H1 (cell line): ENCODE measurements at regions not wholly inside any gene's neighbourhood (a gene's known extent, or its start where the extent isn't known, plus 50 kb on each side); places are given as distances from the start of the nearest gene placed in this dataset.

Experiments
- CTCF ChIA-PET: fragments of 300-600 bp; sonication (Branson Sonifier 250); formaldehyde crosslinking; loops from one replicate; lab custom pipeline; 2021; ENCODE audit not compliant: partially characterized antibody; lab: Charles Lee
- POLR2A ChIA-PET: fragments of 300-600 bp; sonication (Branson Sonifier 250); formaldehyde crosslinking; loops from one replicate; lab custom pipeline; 2021; ENCODE audit warnings: inconsistent platforms; ENCODE audit not compliant: partially characterized antibody; lab: Charles Lee
- DNase-seq, 2 experiments: peaks; one replicate each; pipeline versions ENCODE4 v3.0.0 to v3.0.0-alpha.2; 2010 to 2022; ENCODE audit warnings: low spot score in 2 of 2, low read depth in 1 of 2, mixed read lengths in 1 of 2
- FAIRE-seq: peaks from 2 replicates; lab custom pipeline; 2011; peaks lifted over from hg19 to GRCh38; lab: Jason Lieb, UNC
- H2AFZ ChIP-seq: 2 replicates; pipeline ENCODE4 v1.8.1; 2012; ENCODE audit warnings: low read length, inconsistent platforms
- H2AK5ac ChIP-seq: 2 replicates; pipeline ENCODE4 v1.6.1; 2013; ENCODE audit warnings: low read depth, low read length
- H2BK120ac ChIP-seq: replicated peaks from 2 replicates; pipeline ENCODE3; 2013; ENCODE audit warnings: low read depth, low read length, inconsistent platforms
- H2BK12ac ChIP-seq: 2 replicates; pipeline ENCODE4 v1.6.1; 2013; ENCODE audit warnings: low read depth, low read length
- H2BK15ac ChIP-seq: 2 replicates; pipeline ENCODE4 v1.6.1; 2013; ENCODE audit warnings: low read length
- H2BK20ac ChIP-seq: 2 replicates; pipeline ENCODE4 v1.6.1; 2013; ENCODE audit warnings: low read length
- H2BK5ac ChIP-seq: 2 replicates; pipeline ENCODE4 v1.6.1; 2013; ENCODE audit warnings: low read depth, low read length
- H3K14ac ChIP-seq: 2 replicates; pipeline ENCODE4 v1.6.1; 2013; ENCODE audit warnings: inconsistent platforms; ENCODE audit not compliant: insufficient read length
- H3K18ac ChIP-seq: 2 replicates; pipeline ENCODE4 v1.6.1; 2013; ENCODE audit warnings: low read length; ENCODE audit errors: extremely low read depth
- H3K23ac ChIP-seq: 2 replicates; pipeline ENCODE4 v1.6.1; 2013; ENCODE audit warnings: inconsistent platforms; ENCODE audit not compliant: insufficient read length
- H3K23me2 ChIP-seq: 2 replicates; pipeline ENCODE4 v1.6.1; 2013; ENCODE audit warnings: low read depth, low read length
- H3K27ac ChIP-seq: 2 replicates; pipeline ENCODE4 v1.6.1; 2011; ENCODE audit warnings: low read depth, low read length, inconsistent platforms
- H3K27me3 ChIP-seq, 4 experiments: replicated peaks in 1 of 4; 1 replicate in 1 of 4; 2 replicates in 3 of 4; pipeline versions ENCODE4 v1.6.1 to v1.8.1; 2011 to 2013; ENCODE audit warnings: low read length in 3 of 4, mild to moderate bottlenecking in 3 of 4, inconsistent platforms in 2 of 4, mixed read lengths in 2 of 4, moderate library complexity in 1 of 4; ENCODE audit not compliant: control insufficient read depth in 3 of 4, insufficient read depth in 3 of 4; ENCODE audit errors: extremely low read depth in 1 of 4
- H3K36me3 ChIP-seq, 4 experiments: 2 replicates each; pipeline versions ENCODE4 v1.6.1 to v1.8.1; 2011 to 2013; ENCODE audit warnings: mild to moderate bottlenecking in 4 of 4, low read length in 3 of 4, moderate library complexity in 2 of 4, control low read depth in 1 of 4, inconsistent platforms in 1 of 4; ENCODE audit not compliant: insufficient read depth in 4 of 4, control insufficient read depth in 2 of 4
- H3K4ac ChIP-seq: replicated peaks from 2 replicates; pipeline ENCODE3; 2013; ENCODE audit warnings: low read length, low read depth, mixed read lengths, inconsistent platforms; ENCODE audit not compliant: insufficient read length
- H3K4me1 ChIP-seq, 4 experiments: replicated peaks in 1 of 4; 1 replicate in 1 of 4; 2 replicates in 3 of 4; pipeline versions ENCODE4 v1.6.1 to v1.8.1; 2011 to 2013; ENCODE audit warnings: low read length in 3 of 4, inconsistent platforms in 2 of 4, mixed read lengths in 1 of 4; ENCODE audit not compliant: insufficient read depth in 4 of 4, control insufficient read depth in 3 of 4
- H3K4me2 ChIP-seq, 2 experiments: 2 replicates each; pipeline versions ENCODE4 v1.6.1 to v1.8.1; 2011 to 2013; ENCODE audit warnings: low read depth in 2 of 2, low read length in 2 of 2, control low read depth in 1 of 2, inconsistent platforms in 1 of 2, mild to moderate bottlenecking in 1 of 2; ENCODE audit not compliant: insufficient read depth in 1 of 2
- H3K4me3 ChIP-seq, 4 experiments: fragments of 200-600, 300-600 bp in 1 of 4; sonication (generic), shearing (Covaris generic), sonication (Bioruptor Twin) in 1 of 4; 2 replicates each; pipeline versions ENCODE4 v1.5.1 to v1.8.1; 2011 to 2016; ENCODE audit warnings: low read length in 4 of 4, low read depth in 3 of 4, control low read depth in 2 of 4, inconsistent platforms in 2 of 4, mild to moderate bottlenecking in 2 of 4, mixed read lengths in 1 of 4, moderate library complexity in 1 of 4; ENCODE audit not compliant: insufficient read depth in 2 of 4; ENCODE audit errors: extremely low read depth in 1 of 4
- H3K56ac ChIP-seq: replicated peaks from 2 replicates; pipeline ENCODE3; 2013; ENCODE audit warnings: low read depth, mild to moderate bottlenecking, mixed read lengths, low read length, inconsistent platforms; ENCODE audit not compliant: insufficient read length
- H3K79me1 ChIP-seq: 2 replicates; pipeline ENCODE4 v1.6.1; 2013; ENCODE audit warnings: low read depth, low read length, control low read depth
- H3K79me2 ChIP-seq, 2 experiments: 2 replicates each; pipeline versions ENCODE4 v1.6.1 to v1.8.1; 2012 to 2013; ENCODE audit warnings: low read length in 2 of 2, mild to moderate bottlenecking in 2 of 2, inconsistent platforms in 1 of 2; ENCODE audit not compliant: insufficient read depth in 2 of 2, control insufficient read depth in 1 of 2
- H3K9ac ChIP-seq, 4 experiments: replicated peaks in 1 of 4; 1 replicate in 1 of 4; 2 replicates in 3 of 4; pipeline versions ENCODE4 v1.6.1 to v1.8.1; 2011 to 2013; ENCODE audit warnings: low read depth in 3 of 4, low read length in 3 of 4, control low read depth in 2 of 4, mild to moderate bottlenecking in 2 of 4, moderate library complexity in 2 of 4, inconsistent platforms in 1 of 4; ENCODE audit errors: extremely low read depth in 1 of 4
- H3K9me3 ChIP-seq, 2 experiments: 2 replicates each; pipeline versions ENCODE4 v1.6.1 to v1.8.1; 2012 to 2013; ENCODE audit warnings: mild to moderate bottlenecking in 2 of 2, moderate library complexity in 2 of 2, control low read depth in 1 of 2, inconsistent platforms in 1 of 2, low read depth in 1 of 2, low read length in 1 of 2, mixed read lengths in 1 of 2; ENCODE audit not compliant: insufficient read depth in 2 of 2
- H4K20me1 ChIP-seq, 2 experiments: replicated peaks in 1 of 2; 2 replicates each; pipeline versions ENCODE3 to v1.8.1; 2011 to 2013; ENCODE audit warnings: inconsistent platforms in 2 of 2, low read length in 2 of 2, mild to moderate bottlenecking in 1 of 2; ENCODE audit not compliant: insufficient read depth in 2 of 2, control insufficient read depth in 1 of 2
- H4K5ac ChIP-seq: 2 replicates; pipeline ENCODE4 v1.6.1; 2013; ENCODE audit warnings: low read length, low read depth, mixed read lengths, inconsistent platforms; ENCODE audit not compliant: insufficient read length
- H4K8ac ChIP-seq: 2 replicates; pipeline ENCODE4 v1.8.0; 2013; ENCODE audit warnings: mild to moderate bottlenecking, moderate library complexity, low read length, inconsistent platforms; ENCODE audit not compliant: insufficient read depth; ENCODE audit errors: extremely low read depth
- H4K91ac ChIP-seq: replicated peaks from 2 replicates; pipeline ENCODE3; 2013; ENCODE audit warnings: low read length, mixed read lengths, inconsistent platforms; ENCODE audit not compliant: insufficient read length
- CTBP2 ChIP-seq: IDR thresholded peaks from 2 replicates; pipeline ENCODE4 v1.7.0; 2011; ENCODE audit warnings: borderline replicate concordance, mild to moderate bottlenecking, moderate library complexity, mixed read lengths, low read length; ENCODE audit not compliant: insufficient read depth, insufficient read length
- MAFK ChIP-seq: IDR thresholded peaks from 2 replicates; pipeline ENCODE4 v1.6.1; 2012; ENCODE audit warnings: low read depth, mild to moderate bottlenecking, improper control_type of control experiment, low read length
- POLR2A ChIP-seq, 2 experiments: IDR thresholded peaks; 1 replicate in 1 of 2; 2 replicates in 1 of 2; pipeline ENCODE4 v1.6.1; 2011; ENCODE audit warnings: low read depth in 2 of 2, low read length in 2 of 2, mild to moderate bottlenecking in 2 of 2; ENCODE audit errors: control extremely low read depth in 1 of 2
- POU5F1 ChIP-seq: IDR thresholded peaks from 2 replicates; pipeline ENCODE4 v1.6.1; 2011; ENCODE audit warnings: low read depth, mild to moderate bottlenecking, low read length, moderate library complexity
- RBBP5 ChIP-seq: IDR thresholded peaks from 2 replicates; pipeline ENCODE4 v1.7.1; 2012; ENCODE audit warnings: low read depth, mild to moderate bottlenecking, inconsistent platforms, low read length, moderate library complexity, borderline replicate concordance
- RFX5 ChIP-seq: IDR thresholded peaks from 2 replicates; pipeline ENCODE4 v1.6.1; 2011; ENCODE audit warnings: low read depth, low read length, improper control_type of control experiment, borderline replicate concordance
- SP4 ChIP-seq: IDR thresholded peaks from 2 replicates; pipeline ENCODE4 v1.6.1; 2012; ENCODE audit warnings: low read length, inconsistent platforms
- TEAD4 ChIP-seq: IDR thresholded peaks from 2 replicates; pipeline ENCODE4 v1.6.1; 2012; ENCODE audit warnings: low read depth, low read length, inconsistent platforms, mixed read lengths
- USF2 ChIP-seq: IDR thresholded peaks from 2 replicates; pipeline ENCODE4 v1.6.1; 2011; ENCODE audit warnings: low read length, improper control_type of control experiment
- WGBS, 2 experiments: shearing (Covaris generic) in 1 of 2; methylation state at CpG; one replicate each; pipeline versions ENCODE4 v1.1.6 to v1.1.7; 2013 to 2015; ENCODE audit warnings: low lambda C conversion rate in 2 of 2, mixed read lengths in 2 of 2, inconsistent platforms in 1 of 2, low coverage in 1 of 2, missing lambda C conversion rate in 1 of 2; ENCODE audit not compliant: insufficient replicate concordance in 2 of 2, insufficient coverage in 1 of 2, insufficient read length in 1 of 2; ENCODE audit errors: extremely low coverage in 1 of 2, missing lambda C conversion rate in 1 of 2; 5-methylcytosine and 5-hydroxymethylcytosine counted together
- TF ChIP-seq, protein P1 (sequence below): IDR thresholded peaks from 2 replicates; pipeline ENCODE4 v1.6.1; 2012; ENCODE audit warnings: inconsistent platforms
- TF ChIP-seq, protein P2 (sequence below), 3 experiments: IDR thresholded peaks; 1 replicate in 2 of 3; 2 replicates in 1 of 3; pipeline versions ENCODE4 v1.5.1 to v1.6.1; 2011; ENCODE audit warnings: low read length in 3 of 3, mild to moderate bottlenecking in 3 of 3, inconsistent platforms in 2 of 3, low read depth in 1 of 3, moderate library complexity in 1 of 3; ENCODE audit not compliant: insufficient read depth in 1 of 3; ENCODE audit errors: control extremely low read depth in 1 of 3

DNA sequence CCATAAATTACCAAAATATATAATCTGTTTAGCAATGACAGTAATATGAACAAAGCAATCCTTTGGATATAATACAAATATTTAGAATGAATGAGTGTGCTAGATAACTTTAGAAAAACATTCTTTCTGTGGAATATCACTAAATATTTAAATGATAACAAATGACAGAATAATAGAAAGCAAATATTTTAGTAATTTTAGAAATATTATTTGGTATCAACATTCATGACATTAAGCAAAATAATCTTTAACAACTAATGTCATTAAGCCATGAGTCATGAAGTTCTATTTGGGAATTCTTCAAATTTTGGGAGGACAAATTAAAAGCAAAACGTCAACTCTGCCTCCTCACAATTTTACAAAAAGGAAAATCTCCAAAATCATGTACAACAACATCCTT lies 844.8 kb upstream of the LRRN3 start:
- no peak overlapping the region for H4K8ac ChIP-seq
- 95% methylated on average over 1 of the region's 1 CpG; no CpG with 5 or more reads in 1 of the 2 experiments for WGBS, 2 experiments

More for the DNA sequence above, 844.8 kb upstream of the LRRN3 start:
- Histone ChIP-seq H2BK15ac (no peak overlapping the region), H2BK12ac (no peak overlapping the region), H3K79me2 (no peaks in the 10 kb centered on the region), H3K4me2 (no peak overlapping the region), H3K27ac (no peak overlapping the region), H3K4me1 (no peaks in the 10 kb centered on the region), H2BK5ac (no peak overlapping the region), H2AFZ (no peak overlapping the region), H3K27me3 (no peaks in the 10 kb centered on the region), H3K23me2 (no peaks in the 10 kb centered on the region), H2AK5ac (no peak overlapping the region), H3K18ac (no peak overlapping the region), H3K9me3 (no peaks in the 10 kb centered on the region), H3K4me3 (no peak overlapping the region), H3K56ac (no peak overlapping the region), H3K4ac (no peak overlapping the region), H3K79me1 (no peaks in the 10 kb centered on the region), H2BK20ac (no peak overlapping the region), H2BK120ac (no peak overlapping the region), H3K36me3 (no peaks in the 10 kb centered on the region), H3K14ac (no peak overlapping the region), H4K91ac (no peak overlapping the region), H3K9ac (no peak overlapping the region), H4K5ac (no peak overlapping the region), H3K23ac (no peak overlapping the region), H4K20me1 (no peaks in the 10 kb centered on the region)
- CTCF ChIA-PET = no interaction called here
- DNase-seq = no peak
- POLR2A ChIA-PET = no interaction called here
- no peak for FAIRE-seq
- TF ChIP-seq, protein P1, sequence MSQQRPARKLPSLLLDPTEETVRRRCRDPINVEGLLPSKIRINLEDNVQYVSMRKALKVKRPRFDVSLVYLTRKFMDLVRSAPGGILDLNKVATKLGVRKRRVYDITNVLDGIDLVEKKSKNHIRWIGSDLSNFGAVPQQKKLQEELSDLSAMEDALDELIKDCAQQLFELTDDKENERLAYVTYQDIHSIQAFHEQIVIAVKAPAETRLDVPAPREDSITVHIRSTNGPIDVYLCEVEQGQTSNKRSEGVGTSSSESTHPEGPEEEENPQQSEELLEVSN = no peak
- TF ChIP-seq SP4 (no peak), POLR2A (IDR thresholded peaks at IDR 0.05; ENCODE audit: control extremely low read depth in 1 of 2, low read depth in 2 of 2, low read length in 2 of 2) (no peak), TEAD4 (no peak), POU5F1 (no peak), RFX5 (no peak), USF2 (no peak), RBBP5 (no peak), MAFK (no peak), CTBP2 (no peak)
- TF ChIP-seq, protein P2, sequence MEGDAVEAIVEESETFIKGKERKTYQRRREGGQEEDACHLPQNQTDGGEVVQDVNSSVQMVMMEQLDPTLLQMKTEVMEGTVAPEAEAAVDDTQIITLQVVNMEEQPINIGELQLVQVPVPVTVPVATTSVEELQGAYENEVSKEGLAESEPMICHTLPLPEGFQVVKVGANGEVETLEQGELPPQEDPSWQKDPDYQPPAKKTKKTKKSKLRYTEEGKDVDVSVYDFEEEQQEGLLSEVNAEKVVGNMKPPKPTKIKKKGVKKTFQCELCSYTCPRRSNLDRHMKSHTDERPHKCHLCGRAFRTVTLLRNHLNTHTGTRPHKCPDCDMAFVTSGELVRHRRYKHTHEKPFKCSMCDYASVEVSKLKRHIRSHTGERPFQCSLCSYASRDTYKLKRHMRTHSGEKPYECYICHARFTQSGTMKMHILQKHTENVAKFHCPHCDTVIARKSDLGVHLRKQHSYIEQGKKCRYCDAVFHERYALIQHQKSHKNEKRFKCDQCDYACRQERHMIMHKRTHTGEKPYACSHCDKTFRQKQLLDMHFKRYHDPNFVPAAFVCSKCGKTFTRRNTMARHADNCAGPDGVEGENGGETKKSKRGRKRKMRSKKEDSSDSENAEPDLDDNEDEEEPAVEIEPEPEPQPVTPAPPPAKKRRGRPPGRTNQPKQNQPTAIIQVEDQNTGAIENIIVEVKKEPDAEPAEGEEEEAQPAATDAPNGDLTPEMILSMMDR (IDR thresholded peaks at IDR 0.05; ENCODE audit: control extremely low read depth in 1 of 3, insufficient read depth in 1 of 3, low read depth in 1 of 3, low read length in 3 of 3) = no peak
